NCI-H187 (cell line): ENCODE measurements at regions not wholly inside any gene's neighbourhood (a gene's known extent, or its start where the extent isn't known, plus 50 kb on each side); places are given as distances from the start of the nearest gene placed in this dataset.

Experiments
- DNase-seq, 2 experiments: peaks; one replicate each; lab custom pipeline; 2025; lab: John Stamatoyannopoulos, UW

DNA sequence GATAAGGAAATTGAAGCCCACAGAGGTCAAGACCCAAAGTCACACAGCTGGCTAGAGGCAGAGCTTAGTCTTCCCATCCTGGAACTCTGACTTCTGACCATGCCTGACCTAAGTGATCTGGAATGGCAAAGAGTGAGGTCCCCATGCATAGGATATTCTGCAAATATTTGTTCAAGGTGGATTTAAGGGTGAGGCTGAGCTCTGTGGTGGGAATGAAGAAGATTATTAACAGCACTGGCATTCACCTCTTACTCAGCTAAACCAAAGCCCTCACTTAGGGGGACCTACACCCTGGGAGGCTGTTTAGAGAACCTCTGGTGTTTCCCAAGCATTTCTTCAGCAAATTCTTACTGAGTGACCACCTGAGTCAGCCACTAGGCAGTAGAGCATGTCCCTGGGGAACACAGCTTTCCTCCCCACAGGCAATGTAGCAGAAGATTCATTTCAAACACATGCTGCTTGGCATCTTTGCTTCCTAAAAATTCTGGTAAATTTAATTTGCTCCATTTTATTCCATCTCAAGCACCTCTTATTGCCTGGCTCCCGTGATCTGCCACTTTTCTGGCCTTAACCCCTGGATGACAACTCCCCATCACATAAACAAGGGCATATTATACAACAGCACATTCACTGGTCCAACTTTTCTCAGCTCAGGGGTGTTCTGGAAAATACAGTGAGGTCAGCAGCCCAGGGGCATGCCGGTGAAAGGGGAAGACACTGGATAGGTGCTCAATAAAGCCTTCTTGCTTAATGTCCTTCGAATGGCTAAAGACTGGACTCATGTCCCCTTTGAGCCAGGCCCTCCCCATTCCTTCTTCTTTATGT is 176.0 kb downstream of the ABHD5 start:
- DNase-seq = no peak

DNA sequence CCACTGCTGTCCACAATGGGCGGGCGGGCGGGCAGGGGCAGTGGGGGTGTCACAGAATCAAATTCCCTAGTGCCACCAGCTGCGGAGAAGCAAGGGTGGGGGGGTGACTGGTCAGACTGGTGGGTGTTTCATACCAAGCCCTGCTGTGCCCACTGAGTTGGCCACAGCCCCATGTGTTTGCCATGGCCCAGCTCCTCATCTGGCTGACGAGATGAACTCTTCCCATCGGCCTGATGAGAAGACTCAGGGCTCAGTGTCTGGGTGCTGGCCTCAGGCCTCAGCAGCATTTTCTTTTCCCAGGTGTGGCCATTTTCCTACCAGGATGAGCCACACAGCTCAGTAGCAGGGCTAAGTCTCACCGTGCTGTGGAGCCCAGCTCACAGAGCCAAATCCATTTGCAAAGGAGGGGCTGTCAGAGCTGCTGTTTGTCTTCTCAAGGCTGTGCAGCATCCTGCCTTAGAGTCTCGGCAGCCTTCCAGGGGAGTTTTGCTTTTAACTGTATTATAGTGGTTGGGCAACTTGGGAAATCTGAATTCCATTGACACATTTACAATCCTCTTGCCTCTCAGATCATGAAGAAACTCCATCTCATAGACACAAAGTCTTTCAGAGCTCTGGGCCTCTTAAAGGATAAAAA is 176.8 kb downstream of the ABHD5 start:
- DNase-seq = no peak

DNA sequence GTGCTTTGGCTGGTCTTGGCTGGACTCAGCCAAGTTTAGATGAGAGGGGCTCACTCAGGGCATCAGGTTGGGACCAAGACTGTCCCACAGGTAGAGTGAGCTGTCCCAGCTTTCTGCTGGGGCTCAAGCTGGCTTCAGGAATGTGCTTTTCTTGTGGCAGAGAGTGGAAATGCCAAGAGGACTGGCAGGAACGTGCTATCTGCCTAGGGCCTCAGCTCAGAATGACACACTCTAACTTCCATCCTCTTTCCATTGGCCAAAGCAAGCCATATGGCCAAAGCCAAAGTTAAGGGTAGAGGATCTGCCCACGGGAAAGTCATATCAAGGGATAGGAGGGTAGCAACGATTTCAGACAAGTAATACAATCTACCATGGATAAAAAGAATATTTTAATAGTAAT is 178.8 kb downstream of the ABHD5 start:
- no peak for DNase-seq

DNA sequence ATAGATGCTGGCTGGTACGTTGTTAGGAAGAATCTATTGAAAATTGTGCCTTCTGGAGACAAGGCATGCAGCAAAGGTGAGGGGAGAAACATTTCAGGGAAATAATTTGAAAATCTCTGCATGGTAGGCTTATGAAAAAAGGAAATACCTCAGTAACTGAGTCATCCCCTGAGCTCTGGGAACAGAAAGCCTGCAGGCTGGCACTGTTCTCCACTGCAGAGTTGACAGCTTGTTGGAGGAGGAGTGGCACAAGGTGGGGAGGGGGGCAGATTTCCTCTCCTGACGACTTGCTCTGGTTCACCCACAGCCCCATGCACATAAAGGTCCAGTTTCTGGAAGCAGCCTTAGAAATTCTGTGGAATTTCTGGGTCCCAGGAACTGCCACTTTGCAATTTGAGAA is 179.4 kb downstream of the ABHD5 start:
- DNase-seq = no peak

DNA sequence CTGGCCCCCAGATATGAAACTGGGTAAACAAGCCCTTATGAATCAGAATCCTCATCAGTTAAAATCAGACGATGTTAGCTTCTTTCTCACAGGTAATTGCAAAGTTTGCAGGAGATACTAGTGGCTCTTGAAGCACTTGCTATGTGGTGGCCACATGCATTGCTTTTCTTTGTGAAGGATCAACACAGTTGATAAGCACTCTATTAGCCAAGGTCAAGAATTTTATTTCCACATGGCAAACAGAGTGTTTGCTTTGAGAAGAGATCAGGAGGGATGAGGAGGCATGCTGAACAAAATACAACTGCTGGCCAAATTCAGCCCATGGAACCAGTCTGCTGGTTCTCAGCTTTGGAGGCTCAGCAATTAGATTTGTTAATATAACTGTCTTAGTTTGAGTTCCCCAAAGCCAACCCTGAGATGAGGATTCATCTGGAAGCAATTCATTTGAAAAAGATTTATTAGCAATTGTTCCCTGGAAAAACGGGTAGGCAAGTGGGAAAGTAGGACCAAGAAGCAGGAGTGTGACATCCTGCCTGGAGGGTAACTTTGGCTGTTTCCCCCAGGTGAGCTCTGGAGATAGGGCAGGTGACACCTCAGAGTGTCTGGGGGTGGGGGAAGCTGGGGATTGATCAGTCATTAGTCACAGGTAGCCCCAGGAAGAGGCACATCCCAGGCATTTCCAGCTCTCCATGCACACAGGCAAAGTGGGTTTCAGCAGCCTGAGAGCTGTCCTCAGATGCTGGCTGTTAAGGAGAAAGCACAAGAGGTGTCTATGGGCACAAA is 180.3 kb downstream of the ABHD5 start:
- DNase-seq = no peak

DNA sequence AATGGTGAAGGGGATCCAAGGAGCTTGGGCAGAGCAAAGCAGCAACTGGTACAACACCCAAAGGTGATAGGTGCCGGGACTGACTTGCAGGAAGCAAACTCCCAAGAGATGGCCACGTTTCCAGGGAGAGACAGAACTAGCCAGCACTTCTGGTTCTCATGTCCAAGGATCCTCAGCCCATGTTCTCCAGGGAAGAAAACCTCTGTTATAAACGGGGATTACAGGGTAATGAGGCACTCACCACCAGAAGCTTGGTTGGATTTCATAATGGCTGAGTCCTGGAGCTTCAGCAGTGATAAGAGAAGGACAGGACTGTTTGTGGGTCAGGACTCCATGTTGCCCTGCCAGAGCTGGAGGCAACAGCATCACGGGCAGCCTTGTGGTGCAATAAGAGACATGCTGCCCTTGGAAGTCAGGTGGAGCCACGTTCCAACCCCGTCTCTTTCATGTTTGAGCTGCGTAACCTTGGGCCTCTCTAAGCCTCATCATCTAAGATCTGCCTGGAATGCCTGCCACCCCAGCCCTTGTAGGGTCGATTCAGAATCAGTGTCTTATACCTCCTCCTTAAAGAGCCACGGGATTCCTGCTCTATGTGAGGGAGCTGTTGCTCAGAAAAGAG is 181.0 kb downstream of the ABHD5 start:
- DNase-seq = no peak

DNA sequence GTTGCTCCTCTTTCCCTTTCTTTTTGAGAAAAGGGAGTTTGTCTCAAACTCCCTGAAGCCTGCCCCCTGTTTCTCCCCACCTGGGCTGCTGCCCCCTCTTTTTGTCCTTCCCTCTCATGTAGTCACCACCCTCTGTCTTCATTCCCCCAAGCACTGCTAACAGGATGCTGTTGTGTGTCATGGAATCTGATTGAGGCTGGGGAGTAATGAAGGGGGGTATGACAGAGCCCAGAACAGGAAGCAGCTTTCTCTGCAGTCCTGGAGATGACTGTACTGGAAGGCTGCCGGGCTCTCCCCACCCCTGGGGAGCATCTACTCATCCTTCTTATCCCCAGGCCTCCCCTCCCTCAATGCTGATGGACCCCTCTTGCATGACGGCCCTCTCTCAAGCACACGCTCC is 181.6 kb downstream of the ABHD5 start:
- DNase-seq = no peak

DNA sequence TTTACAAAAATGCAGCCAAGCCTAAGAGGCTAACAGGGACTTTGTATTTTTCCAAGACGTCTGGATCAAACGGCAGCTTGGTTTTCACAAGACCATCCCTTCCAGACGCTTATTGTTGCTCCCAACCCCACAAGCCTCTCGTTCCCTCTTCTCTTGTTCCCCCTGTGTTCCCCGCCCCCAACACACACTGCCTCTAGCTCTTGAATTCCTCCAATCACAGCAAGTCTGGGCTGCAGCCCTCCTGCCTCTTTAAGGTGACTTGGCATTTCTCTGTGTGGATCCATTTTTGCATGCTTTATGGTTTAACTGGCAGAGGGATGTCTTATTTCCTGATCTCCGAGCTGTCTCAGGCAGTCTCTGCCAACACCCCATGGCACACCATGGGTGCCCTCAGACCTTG is 182.2 kb downstream of the ABHD5 start:
- no peak for DNase-seq

DNA sequence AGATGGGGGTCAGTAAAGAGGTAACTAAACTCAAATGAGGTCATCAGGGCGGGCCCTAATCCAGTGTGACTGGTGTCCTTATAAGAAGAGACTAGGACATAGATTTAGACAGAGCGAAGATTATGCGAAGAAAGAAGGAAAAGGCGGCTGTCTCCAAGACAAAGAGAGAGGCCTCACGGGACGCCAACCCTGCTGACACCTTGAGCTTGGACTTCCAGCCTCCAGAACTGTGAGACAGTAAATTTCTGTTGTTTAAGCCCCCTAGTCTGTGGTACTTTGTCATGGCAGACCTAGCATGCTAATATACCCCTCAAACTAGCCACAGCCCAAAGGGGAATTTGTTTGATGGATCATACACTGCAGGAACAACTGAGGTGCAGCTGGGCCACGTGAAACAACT is 183.0 kb downstream of the ABHD5 start:
- no peak for DNase-seq

DNA sequence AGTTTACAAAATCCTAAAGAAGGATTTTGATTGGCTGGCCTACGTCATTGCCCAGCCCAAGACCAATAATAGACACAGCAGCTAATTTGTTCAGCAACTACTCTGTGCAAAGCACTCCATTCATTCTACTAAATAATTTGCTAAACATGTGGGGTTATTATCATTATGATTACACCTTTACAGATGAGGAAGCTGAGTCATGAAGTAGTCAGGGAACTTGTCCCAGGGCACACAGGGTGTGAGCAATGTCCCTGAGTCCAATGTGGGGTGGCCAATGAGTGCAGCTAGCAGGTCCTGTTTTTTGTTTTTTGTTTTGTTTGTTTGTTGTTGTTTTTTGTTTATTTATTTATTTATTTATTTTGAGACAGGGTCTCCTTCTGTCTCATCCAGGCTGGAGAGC is 183.6 kb downstream of the ABHD5 start:
- no peak for DNase-seq

DNA sequence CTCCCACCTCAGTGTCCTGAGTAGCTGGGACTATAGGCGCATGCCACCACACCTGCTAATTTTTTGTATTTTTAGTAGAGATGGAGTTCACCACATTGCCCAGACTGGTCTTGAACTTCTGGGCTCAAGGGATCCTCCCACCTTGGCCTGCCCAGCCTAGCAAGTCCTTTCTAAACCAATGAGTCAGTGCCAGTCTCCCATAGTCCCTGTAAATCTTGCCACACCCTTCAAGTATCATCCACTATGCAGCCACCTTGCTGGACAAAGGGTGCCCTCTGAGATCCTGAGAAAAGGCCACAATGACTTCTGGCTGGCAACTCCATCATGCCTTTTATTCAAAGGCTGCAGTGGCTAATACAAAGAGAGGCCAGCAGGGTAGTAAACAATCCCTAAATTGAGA is 184.0 kb downstream of the ABHD5 start:
- DNase-seq = no peak

DNA sequence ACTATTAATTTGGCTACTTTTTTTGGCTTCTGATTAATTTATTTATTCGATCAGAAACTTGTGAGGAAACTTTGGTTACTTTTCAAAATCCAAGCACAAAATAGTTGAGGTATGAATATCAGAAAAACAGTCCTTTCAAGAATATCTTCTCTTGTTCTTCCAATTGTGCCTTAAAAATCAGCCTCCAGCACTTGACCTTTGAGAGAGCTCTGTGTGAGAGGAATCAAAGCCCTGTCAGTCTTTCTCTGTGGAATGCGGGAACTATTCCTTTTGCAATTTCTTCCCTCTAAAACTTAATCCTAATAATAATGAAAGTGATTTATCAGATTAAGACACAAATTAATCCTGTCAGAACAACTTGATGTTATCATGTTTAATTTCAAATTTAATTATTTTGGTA is 185.9 kb downstream of the ABHD5 start:
- DNase-seq = no peak

DNA sequence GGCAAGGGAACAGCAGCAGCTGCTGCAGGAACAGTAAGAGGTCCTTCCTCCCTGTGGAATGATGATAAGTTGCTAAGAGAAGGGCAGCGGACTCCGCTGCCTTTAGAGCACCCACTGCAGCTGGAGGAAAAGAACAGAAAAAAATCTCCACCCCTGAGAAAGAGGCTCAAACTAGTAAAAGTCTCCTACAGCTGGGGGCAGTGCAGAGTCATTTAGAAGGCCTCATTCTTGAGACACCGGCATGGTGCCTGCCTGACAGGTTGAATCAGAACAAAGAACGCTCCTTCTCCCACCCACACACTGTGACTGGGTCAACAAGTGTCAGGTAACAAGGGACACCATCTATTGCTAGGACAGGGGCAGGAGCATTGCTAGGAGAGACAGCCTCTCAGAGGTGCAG is 188.4 kb downstream of the ABHD5 start:
- DNase-seq = peak; percentile 25 to 39

DNA sequence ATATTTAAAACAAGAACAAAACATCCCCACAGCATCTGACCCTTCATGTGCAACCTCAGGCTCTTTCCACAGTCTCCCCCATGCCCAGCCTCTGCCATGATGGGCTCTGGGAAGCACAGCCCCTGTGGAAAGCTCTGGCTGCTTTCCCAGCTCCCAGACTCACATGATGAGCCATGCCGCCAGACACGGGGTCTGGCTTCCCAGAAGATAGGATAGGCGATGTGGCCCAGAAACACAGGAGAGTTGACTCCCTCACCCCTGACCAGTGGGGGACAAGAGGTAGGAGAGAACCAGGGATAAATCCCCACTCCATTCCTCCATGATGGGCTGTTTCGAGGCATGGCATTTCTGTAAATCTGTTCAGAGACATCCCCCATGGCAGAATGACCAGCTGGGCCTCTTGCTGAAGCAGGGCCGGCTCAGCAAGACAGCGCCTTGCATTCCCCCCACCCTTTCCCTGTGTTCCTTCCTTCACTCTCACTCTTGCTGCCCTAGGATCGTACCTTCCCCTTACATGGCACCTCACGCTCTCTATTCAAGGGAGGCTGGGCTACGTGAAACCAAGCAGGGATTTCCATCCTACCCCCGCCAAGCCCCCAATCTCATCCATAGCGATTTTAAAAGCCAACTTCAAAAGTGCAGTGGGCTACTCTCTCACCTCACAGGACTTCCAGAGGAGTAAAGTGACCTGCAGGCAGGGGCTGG is 192.4 kb downstream of the ABHD5 start:
- no peak for DNase-seq

DNA sequence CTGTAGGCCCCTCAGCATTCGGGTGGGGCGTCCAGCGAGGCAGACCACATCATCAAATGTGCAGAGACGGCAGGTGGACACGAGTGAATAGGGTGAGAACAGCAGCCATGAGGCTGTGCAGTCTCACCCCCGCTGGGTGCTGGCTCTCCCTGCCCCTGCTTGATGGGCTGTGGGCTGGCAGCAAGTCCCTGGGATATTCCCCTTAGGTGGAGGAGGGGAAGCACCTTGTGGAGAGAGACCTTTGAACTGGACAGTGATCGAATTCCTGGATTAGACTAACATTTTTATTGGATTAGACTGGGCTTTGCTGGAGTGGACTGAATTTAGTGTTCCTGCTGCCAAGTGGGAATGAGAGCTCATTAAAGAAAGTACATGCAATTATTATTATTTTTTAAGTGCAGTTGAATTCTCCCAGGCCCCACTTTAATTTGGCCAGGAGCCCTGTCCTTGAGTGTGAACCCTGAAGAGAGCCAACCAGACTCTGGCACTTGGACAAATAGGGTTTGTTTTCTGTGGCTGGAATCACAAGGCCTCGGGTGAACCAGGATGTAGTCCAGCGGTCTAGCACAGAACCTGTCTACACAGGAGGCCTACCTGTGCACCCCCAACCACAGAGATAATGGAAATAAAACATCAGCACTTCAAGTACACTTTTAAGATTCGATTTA is 193.1 kb downstream of the ABHD5 start:
- DNase-seq = no peak

DNA sequence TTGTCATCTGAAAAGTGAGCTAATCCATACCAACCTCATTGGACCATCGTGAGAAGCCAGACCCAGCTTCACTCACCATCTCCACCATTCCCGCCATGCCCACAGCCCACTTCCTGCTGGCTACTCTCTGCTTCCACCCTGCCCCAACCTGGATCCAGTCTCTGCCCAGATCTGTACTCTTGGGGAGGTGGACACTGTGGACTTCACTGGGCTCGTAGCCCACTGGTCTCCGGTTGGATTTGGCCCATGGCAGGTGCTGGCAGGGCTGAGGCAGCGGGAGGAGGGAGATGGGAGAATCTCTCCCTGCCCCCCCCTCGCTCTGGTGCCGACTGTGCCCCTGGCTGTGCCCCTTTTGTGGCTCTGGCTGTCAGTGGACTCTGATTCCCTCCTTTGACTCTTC is 193.8 kb downstream of the ABHD5 start:
- DNase-seq = no peak

DNA sequence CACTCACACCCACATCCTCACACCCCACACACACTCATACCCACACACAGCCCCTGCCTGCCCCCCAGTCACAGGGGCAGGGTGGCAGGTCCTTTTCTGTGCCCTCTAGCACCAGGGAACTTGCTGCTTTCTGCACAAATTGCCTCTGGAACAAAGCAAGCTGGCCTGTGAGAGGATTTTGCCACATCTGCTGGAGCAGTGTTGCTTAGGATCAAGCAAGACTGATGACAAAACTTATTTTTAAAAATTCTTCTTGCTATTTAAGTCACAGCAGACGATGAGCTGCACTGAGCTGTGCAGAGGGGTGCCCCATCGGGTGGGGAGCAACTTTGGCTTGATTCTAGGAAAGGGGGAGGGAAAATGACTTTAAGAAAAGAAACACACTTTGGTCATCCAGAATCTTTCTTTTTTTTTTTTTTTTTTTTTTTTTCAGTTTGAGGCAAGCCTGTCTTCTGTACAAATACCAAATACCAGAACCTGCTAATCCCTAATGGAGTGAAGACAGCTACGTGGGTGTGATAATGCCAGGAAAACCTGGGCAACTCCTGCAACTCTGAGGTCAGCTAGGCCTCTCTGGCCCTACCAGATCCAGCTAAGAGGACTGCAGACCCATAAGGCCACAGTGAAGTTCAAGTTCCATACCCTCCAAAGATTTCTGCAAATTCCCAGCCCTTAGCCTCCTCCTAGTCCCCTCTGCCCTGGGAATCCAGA is 195.3 kb downstream of the ABHD5 start:
- DNase-seq = no peak

DNA sequence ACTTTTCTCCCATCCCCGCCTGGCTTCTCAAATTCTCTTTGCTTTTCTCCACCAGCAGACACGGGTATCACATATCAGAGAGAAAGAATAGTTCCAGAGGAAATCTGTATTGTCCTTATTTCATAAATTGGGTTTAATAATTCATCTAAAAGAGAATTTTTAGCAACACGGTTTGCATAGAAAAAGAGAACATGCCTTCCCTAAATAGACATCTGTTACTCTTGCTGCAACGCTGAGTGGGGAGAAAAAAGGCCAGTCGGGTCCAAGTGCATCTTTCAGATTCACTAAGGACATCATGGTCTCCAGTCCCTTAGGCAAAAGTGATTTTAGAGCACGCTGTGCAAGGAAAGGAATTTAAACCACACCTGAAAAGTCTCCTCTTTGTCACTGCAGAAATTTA is 201.3 kb downstream of the ABHD5 start:
- no peak for DNase-seq

DNA sequence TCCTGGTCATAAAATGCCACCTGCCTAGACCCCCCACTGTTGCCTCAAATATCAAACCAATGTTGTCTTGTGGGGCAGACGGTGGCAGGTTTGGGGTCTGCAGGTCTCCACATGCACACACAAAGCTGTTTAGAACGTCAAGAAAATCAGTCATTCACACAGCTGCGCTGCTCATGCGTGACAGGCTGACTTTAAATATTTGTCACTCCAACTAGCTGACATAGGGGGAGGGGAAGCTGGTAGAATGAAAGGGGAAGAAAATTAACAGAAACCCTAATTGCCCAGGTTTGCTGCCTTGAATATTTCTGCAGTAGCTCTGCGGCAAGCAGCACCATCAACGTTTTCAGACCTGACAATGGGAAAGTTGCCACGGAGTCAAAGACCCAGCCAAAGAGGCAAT is 201.8 kb downstream of the ABHD5 start:
- DNase-seq = no peak

DNA sequence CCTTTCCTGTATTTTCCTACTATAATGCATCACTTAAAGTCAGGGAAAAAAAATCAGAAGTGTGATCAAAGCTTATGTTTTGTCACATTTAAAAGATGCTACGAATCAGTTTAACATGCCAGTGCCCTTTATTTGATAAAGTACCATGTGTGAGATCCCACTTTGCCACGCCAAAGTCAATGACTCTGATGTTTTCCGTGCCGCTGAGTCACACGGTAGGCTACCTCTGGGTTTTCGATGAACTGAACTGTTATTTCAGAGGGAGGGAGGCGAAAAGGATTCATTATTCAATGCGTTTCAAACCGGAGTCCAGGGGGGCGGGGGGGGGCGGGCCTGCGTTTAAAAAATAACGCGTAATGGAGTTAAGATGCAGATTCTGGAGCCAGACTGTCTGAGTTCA is 203.0 kb downstream of the ABHD5 start:
- DNase-seq = no peak
